HG03558 (cell line): ENCODE measurements at regions not wholly inside any gene's neighbourhood (a gene's known extent, or its start where the extent isn't known, plus 50 kb on each side); places are given as distances from the start of the nearest gene placed in this dataset.
"Not testable (repeated sequence)": the region's sequence is repeated elsewhere in the genome, so short reads cannot be mapped to it uniquely, and the experiment has no call there.

Source experiments
- ATAC-seq: cut with Tn5 transposase; IDR thresholded peaks from one replicate; pipeline ENCODE4 v1.9.1; 2021; ENCODE audit warnings: moderate number of reproducible peaks; ENCODE audit not compliant: unreplicated experiment; ENCODE audit errors: extremely low read depth

DNA sequence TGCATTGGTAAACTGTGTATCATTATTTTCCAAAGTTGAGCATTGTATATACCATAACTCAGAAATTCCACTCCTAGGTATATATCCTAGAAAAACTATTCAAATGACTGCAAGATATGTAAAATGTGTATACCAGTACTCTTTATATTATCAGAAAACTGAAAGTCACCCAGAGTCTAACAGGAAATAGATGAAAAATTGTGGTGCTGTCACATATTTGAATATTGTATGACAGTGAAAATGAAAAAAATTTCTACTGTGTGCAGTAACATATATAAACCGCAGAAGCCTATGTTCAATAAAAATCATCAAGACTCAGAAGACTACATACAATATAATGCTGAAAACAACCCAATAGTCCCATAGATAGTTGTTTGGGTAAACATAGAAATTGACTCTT, 74.4 kb upstream of the LYPLAL1 start:
- ATAC-seq = no peak

DNA sequence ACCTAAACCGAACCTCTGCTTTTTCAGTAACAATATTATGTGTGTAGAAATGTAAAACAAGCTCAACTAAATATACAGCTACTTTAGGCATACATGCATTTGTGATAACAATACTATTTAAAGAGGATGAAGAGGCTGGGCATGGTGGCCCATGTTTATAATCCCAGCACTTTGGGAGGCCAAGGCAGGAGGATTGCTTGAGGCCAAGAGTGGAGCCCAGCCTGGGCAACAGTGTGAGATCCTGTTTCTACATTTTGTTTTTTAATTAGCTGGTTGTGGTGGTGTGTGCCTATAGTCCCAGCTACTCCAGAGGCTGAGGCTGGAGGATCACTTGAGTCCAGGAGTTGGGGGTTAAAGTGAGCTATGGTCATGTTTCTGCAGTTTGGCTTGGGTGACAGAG, 73.6 kb upstream of the LYPLAL1 start:
- no peak for ATAC-seq

DNA sequence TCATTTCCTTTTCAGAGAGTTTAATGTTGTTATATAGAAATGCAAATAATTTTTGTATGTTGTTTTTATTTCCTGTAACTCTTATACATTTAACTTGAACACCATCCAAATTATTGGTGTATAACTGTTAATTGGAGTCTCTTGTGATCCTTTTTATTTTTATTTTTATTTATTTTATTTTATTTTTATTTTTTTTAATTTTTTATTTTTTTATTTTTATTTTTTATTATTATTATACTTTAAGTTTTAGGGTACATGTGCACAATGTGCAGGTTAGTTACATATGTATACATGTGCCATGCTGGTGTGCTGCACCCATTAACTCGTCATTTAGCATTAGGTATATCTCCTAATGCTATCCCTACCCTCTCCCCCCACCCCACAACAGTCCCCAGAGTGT, 71.2 kb upstream of the LYPLAL1 start:
- ATAC-seq = not testable (repeated sequence)

DNA sequence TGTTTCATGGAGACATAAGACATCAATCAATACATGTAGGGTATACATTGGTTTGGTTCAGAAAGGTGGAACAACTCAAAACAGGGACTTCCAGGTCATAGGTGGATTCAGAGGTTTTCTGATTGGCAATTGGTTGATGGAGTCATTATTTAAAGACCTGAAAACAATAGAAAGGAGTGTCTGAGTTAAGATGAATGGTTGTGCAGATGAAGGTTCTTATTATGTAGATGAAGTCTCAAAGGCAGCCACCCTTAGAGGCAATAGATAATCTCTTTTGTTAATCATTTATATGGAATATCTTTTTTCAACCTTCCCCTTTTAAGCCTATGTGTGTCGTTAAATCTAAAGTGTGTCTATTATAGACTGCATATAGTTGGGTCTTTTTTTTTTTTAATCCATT, 67.8 kb upstream of the LYPLAL1 start:
- no peak for ATAC-seq

DNA sequence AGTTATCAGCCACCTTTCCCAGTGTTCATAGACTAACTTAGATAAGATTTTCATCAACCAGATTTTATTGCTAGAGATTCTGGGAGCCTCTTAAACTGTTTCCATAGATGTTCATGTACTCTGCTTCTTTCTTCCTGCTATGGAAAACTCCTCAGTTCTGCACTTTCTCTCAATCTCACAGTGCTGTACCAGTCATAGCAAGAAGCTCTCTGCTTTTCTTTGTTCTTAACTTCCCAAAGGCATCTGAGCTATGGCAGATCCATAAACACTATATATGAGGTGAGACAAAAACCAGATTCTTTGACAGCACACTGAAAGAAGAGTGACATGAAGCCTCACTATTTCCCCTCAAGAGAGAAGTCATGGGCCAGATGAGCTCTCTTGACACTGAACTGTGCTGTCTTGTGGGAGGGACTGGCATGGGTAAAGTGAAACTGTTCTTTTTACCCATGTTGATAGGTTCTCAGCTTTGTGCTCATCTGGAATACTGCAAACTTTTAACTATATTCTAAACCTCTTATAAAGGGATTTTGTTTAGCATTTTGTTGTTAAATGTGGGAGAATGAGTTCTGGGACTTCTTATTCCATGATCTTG, 64.2 kb upstream of the LYPLAL1 start:
- ATAC-seq = no peak

DNA sequence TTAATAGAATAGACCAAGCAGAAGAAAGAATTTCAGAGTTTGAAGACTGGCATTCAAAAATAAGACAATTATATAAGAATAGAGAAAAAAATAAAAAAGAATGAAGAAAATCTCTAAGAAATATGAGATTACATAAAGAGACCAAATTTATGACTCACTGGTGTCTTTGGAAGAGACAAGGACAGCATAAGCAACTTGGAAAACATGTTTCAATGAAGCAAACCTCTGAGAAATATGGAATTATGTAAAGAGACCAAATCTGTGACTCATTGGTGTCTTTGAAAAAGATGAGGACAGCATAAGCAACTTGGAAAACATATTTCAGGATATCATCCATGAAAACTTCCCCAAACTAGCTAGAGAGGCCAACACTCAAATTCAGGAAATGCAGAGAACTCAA, 60.4 kb upstream of the LYPLAL1 start:
- ATAC-seq = no peak

DNA sequence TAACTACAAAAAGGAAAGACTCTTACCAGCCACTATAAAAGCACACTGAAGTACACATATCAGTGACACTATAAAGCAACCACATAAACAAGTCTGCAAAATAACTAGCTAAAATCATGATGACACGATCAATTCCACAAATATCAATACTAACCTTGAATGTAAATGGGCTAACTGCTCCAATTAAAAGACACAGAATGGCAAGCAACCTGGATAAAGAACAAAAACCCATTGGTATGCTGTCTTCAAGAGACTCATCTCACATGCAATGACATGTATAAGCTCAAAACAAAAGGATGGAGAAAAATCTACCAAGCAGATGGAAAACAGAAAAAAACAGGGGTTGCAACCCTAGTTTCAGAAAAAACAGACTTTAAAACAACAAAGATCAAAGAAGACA, 59.7 kb upstream of the LYPLAL1 start:
- no peak for ATAC-seq

DNA sequence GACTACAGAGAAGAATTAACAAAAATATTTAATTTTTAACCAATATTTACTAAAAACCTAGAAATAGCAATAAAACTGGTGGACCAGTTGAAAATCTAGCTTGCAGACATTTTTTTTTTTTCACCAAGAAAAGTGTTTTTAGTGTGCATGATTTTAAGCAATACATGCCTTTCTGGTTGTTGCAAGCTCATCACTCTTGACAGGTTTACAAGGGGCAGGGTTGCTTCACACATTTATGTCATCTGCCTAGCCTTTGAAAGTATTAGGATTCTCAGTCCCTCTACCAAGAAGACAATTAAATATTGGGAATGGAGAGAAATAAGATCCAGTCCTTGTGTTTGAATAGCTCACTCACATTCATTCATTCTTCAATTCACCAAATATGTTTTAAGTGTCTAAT, 53.8 kb upstream of the LYPLAL1 start:
- ATAC-seq = no peak

DNA sequence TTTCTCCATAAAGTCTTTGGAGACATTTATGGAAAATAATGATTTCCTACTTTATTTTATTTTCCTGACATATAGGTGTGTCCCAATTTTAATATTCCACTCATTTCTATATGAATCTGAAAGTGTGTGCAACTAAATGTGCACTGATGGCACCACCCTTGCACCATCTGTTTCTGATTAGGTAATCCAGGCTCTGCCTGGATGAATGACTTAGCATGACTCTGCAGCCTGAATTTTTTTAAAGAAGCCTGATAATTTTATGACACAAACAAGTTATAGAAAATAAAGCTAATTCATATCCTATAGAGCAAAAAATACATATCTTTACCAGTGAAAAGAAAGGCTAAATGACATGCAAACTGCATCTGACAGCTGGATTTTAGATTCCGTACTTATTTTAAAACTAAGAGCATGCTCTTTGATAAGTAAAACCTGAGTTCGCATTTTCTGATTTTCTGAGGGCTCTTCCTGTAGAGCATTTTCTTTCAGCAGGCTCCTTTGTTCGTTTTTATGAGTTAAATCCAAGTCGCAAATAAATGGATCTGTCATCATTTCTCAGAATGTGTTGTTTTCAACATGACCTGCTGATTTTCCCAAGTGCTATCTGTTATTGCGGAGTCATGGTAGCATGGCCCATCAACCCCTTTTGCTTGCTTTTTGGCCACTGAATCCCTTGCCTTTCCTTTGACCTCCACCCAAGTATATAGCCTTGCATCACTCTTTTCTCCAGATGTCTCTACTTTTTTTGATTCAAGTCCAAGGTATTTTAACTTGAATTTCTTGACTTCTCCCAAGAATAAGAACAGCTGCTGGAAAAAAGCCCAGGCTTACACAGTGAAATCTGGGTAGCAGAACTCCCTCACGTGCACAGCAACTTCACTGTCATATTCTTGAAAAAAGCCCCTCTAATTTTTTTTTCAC, 52.8 kb upstream of the LYPLAL1 start:
- no peak for ATAC-seq

DNA sequence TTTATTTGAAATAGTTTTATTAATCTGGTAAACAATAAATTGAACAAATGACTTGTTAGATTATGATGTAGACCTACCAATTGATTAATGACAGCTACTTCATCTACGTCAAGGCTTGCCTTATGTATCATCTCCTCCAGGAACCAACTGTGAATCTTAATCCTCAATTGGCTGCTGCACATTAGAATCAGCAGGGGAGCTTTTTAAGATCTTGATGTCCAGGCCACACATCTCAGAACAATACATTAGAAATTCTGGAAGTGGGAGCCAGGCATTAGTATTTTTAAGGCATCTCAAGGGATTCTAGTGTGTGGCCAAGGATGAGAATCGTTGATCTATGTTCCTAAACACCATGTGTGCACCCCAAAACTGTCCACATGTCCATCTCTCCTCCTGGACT, 52.0 kb upstream of the LYPLAL1 start:
- no peak for ATAC-seq

DNA sequence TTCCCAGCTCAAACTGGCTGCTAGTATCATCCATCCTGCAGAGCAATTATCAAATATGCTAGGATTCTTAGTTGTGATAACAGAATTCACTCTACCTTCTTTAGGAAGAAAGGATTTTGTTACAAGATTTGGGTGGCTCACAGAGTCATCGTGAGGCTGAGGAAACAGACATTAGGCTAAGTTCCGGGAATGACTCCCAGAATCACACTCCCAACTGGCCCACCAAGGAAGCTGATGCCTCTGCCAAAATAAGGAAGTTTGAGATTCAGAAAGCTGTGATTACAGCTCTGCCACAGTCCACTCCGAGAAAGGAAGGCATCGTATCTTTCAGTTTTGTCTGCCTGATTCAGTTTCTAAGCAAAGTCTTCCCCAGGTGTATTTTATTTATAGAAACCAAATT, 50.6 kb upstream of the LYPLAL1 start:
- no peak for ATAC-seq
